Sigmoid colon (tissue), 6 donors: ENCODE measurements at regions not wholly inside any gene's neighbourhood (a gene's known extent, or its start where the extent isn't known, plus 50 kb on each side); places are given as distances from the start of the nearest gene placed in this dataset.

ENCODE experiments used
- DNase-seq: peaks from one replicate; pipeline ENCODE4 v3.0.0-alpha.2; 2019
- H3K27ac ChIP-seq, 4 donors: fragments of 200-600 bp; sonication (generic); one replicate each; pipeline ENCODE4 v1.5.1; 2016 to 2019; ENCODE audit warnings: mild to moderate bottlenecking in 1 of 4
- H3K27me3 ChIP-seq, 3 donors: fragments of 200-600 bp; sonication (generic); one replicate each; pipeline ENCODE4 v1.5.1; 2019; ENCODE audit warnings: mild to moderate bottlenecking in 1 of 3
- H3K36me3 ChIP-seq, 4 donors: fragments of 200-600 bp; sonication (generic); one replicate each; pipeline ENCODE4 v1.5.1; 2016 to 2019
- H3K4me1 ChIP-seq, 4 donors: fragments of 200-600 bp; sonication (generic); one replicate each; pipeline ENCODE4 v1.5.1; 2017 to 2019
- H3K4me3 ChIP-seq, 4 donors: fragments of 200-600 bp; sonication (generic); one replicate each; pipeline ENCODE4 v1.5.1; 2017 to 2019; ENCODE audit warnings: mild to moderate bottlenecking in 2 of 4, moderate library complexity in 1 of 4
- H3K9me3 ChIP-seq, 4 donors: fragments of 200-600 bp in 3 of 4; sonication (generic) in 3 of 4; one replicate each; pipeline versions ENCODE4 v1.5.1 to v1.6.1; 2013 to 2019
- EP300 ChIP-seq, 4 donors: sonication (generic); formaldehyde crosslinking; IDR thresholded peaks; one replicate each; pipeline ENCODE4 v1.6.1; 2017; ENCODE audit warnings: antibody characterized with exemption in 4 of 4
- POLR2A ChIP-seq, 2 donors: fragments of 450-650 bp; IDR thresholded peaks; one replicate each; pipeline ENCODE4 v1.6.1; 2016; ENCODE audit warnings: antibody characterized with exemption in 2 of 2, mild to moderate bottlenecking in 2 of 2, moderate library complexity in 2 of 2
- POLR2AphosphoS5 ChIP-seq, 4 donors: sonication (generic); formaldehyde crosslinking; IDR thresholded peaks; one replicate each; pipeline ENCODE4 v1.6.1; 2017; ENCODE audit warnings: antibody characterized with exemption in 4 of 4
- WGBS, 2 donors: extraction: QIAGEN DNeasy Blood & Tissue Kit; methylation state at CpG; one replicate each; pipeline ENCODE4 v1.1.7; 2013; 5-methylcytosine and 5-hydroxymethylcytosine counted together
- intact Hi-C: fragments of 100-400 bp; cut with DNase I; formaldehyde crosslinking; loops from one replicate; pipeline ENCODE4 v1.15.1; 2023
- TF ChIP-seq, protein P1 (sequence below), 4 experiments: fragments of 450-650 bp in 3 of 4; fragments of 200-600 bp in 1 of 4; IDR thresholded peaks; one replicate each; pipeline ENCODE4 v1.5.1; 2016 to 2019; ENCODE audit warnings: antibody characterized with exemption in 4 of 4, mild to moderate bottlenecking in 3 of 4, moderate library complexity in 2 of 4
- donor health status: healthy with polysubstance abuse.
- donor health status: healthy.

DNA sequence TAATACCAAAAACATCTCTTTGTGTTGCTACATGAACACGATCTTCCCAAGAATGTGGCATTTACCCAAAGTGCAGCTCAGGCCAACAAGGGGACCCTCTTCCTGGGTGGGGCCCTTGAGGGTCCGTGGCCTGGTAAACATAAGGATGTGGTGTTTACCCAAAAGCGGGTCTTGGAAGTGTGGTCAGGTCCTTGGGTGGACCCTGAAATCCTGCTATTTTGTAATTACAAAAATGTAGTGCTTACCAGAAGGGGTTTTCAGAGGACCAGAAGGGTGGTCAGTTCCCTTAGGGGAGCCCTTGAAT, 87.8 kb upstream of the PRDM11 start:
- H3K4me1 ChIP-seq: no peaks in the 10 kb centered on the region
- no peaks in the 10 kb centered on the region for H3K27me3 ChIP-seq
- no peaks in the 10 kb centered on the region for H3K36me3 ChIP-seq
- H3K27ac ChIP-seq: no peak overlapping the region
- no peak for TF ChIP-seq EP300 (IDR thresholded peaks at IDR 0.05)
- TF ChIP-seq, protein P1, sequence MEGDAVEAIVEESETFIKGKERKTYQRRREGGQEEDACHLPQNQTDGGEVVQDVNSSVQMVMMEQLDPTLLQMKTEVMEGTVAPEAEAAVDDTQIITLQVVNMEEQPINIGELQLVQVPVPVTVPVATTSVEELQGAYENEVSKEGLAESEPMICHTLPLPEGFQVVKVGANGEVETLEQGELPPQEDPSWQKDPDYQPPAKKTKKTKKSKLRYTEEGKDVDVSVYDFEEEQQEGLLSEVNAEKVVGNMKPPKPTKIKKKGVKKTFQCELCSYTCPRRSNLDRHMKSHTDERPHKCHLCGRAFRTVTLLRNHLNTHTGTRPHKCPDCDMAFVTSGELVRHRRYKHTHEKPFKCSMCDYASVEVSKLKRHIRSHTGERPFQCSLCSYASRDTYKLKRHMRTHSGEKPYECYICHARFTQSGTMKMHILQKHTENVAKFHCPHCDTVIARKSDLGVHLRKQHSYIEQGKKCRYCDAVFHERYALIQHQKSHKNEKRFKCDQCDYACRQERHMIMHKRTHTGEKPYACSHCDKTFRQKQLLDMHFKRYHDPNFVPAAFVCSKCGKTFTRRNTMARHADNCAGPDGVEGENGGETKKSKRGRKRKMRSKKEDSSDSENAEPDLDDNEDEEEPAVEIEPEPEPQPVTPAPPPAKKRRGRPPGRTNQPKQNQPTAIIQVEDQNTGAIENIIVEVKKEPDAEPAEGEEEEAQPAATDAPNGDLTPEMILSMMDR (IDR thresholded peaks at IDR 0.05): no peak
- no peak for TF ChIP-seq POLR2A (IDR thresholded peaks at IDR 0.05)
- TF ChIP-seq POLR2AphosphoS5 (IDR thresholded peaks at IDR 0.05): no peak
- intact Hi-C loops: no loop called here
- 59 to 78% methylated on average over 3 of the region's 3 CpGs for WGBS, 2 donors
- H3K4me3 ChIP-seq: no peak overlapping the region
- DNase-seq: no peak
- H3K9me3 ChIP-seq: no peaks in the 10 kb centered on the region

DNA sequence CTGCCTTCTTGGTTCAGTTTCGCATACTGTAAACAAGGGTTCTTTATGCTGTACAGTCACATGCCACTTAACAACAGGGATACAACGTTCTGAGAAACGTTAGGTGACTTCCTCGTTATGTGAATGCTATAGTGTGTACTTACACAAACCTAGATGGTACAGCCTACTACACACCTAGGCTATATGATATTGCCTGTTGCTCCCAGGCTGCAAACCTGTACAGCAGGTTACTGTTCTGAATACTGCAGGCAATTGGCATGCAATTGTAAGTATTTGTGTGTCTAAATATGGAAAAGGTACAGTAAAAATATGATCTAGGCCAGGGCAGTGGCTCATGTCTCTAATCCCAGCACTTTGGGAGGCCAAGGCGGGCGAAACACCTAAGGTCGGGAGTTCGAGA, 85.7 kb upstream of the PRDM11 start:
- 57 to 79% methylated on average over 8 of the region's 8 CpGs for WGBS, 2 donors
- TF ChIP-seq POLR2A (IDR thresholded peaks at IDR 0.05) (no peak), POLR2AphosphoS5 (IDR thresholded peaks at IDR 0.05) (no peak), EP300 (IDR thresholded peaks at IDR 0.05) (no peak)
- TF ChIP-seq, protein P1 (IDR thresholded peaks at IDR 0.05): no peak
- H3K36me3 ChIP-seq: no peaks in the 10 kb centered on the region
- peaks cover 0 to 8% (median 2%) of the 10 kb centered on the region in 4 donors for H3K9me3 ChIP-seq
- DNase-seq: no peak
- no peaks in the 10 kb centered on the region for H3K4me1 ChIP-seq
- intact Hi-C loops: no loop called here
- no peak overlapping the region for H3K27ac ChIP-seq
- H3K27me3 ChIP-seq: no peaks in the 10 kb centered on the region
- no peak overlapping the region for H3K4me3 ChIP-seq

DNA sequence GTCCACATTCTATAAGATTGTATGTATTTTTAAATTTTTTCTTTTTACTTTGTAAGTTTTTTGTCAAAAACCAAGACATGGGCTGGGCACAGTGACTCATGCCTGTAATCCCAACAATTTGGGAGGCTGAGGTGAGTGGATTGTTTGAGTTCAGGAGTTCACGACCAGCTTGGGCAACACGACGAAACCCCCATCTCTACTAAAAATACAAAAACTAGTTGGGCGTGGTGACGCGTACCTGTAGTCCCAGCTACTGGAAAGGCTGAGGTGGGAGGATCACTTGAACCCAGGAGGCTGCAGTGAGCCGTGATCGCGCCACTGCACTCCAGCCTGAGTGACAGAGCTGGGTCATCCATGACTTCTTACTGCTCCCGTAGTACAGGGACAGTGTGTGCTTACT, 84.8 kb upstream of the PRDM11 start:
- 87 to 90% methylated on average over 10 of the region's 10 CpGs for WGBS, 2 donors
- TF ChIP-seq, protein P1 (IDR thresholded peaks at IDR 0.05): no peak
- TF ChIP-seq EP300 (IDR thresholded peaks at IDR 0.05) (no peak), POLR2AphosphoS5 (IDR thresholded peaks at IDR 0.05) (no peak), POLR2A (IDR thresholded peaks at IDR 0.05) (no peak)
- Histone ChIP-seq H3K27ac (no peak overlapping the region), H3K4me3 (no peak overlapping the region), H3K9me3 (peaks cover 0 to 8% (median 2%) of the 10 kb centered on the region in 4 donors), H3K4me1 (no peaks in the 10 kb centered on the region), H3K27me3 (no peaks in the 10 kb centered on the region), H3K36me3 (no peaks in the 10 kb centered on the region)
- no peak for DNase-seq
- intact Hi-C loops: no loop called here

DNA sequence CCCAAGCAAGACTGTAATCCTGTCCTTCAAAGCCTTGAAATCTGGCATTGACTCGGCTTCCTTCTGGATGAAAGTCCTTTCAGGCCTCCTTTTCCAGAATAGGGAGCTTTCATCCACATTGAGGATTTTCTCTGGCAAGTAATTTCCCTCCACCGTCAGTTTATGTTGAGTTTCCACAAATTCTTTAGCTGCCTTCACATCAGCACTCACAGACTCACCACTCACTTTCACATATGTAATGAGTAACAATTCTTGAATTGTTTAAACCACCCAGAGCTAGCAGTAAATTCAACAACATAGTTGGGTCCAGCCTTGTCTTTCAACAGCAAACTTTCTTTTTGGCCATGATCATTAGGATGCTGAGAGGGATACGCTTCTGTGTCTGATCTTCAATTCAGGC, 84.3 kb upstream of the PRDM11 start:
- peaks cover 0 to 8% (median 2%) of the 10 kb centered on the region in 4 donors for H3K9me3 ChIP-seq
- no peaks in the 10 kb centered on the region for H3K27me3 ChIP-seq
- no peaks in the 10 kb centered on the region for H3K36me3 ChIP-seq
- H3K27ac ChIP-seq: no peak overlapping the region
- TF ChIP-seq POLR2A (IDR thresholded peaks at IDR 0.05): no peak
- TF ChIP-seq, protein P1 (IDR thresholded peaks at IDR 0.05): no peak
- TF ChIP-seq POLR2AphosphoS5 (IDR thresholded peaks at IDR 0.05): no peak
- TF ChIP-seq EP300 (IDR thresholded peaks at IDR 0.05): no peak
- intact Hi-C loops: no loop called here
- no peak overlapping the region for H3K4me3 ChIP-seq
- H3K4me1 ChIP-seq: no peaks in the 10 kb centered on the region
- no peak for DNase-seq
- 80 to 89% methylated on average over 3 of the region's 3 CpGs for WGBS, 2 donors

DNA sequence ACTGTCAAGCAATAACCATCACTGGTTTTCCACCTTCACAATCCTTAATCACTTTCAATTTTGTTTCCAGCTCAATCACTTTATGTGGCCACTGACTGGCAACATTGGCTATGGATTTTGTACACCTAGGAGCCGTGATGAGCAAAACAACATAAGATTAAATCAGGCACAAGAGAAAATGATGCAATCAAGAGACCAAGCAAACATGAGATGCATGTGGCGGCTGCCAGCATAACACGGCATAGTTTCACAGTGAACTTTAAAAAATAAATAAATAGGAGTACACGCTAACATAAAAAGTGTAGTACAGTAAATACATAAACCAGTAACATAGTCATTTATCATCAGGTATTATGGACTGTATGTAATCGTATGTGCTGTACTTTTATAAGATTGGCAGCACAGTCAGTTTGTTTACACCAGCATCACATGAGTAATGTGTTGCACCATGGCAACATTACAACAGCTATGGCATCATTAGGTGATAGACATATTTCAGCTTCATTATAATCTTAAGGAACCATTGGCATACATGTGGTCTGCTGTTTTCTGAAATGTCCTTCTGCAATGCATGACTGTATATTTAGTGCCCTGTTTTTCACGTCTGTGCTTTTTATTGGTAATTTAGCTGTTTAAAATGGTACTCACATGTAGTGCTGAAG, 83.3 kb upstream of the PRDM11 start:
- WGBS, 2 donors: 92 to 93% methylated on average over 6 of the region's 6 CpGs
- H3K27ac ChIP-seq: no peak overlapping the region
- H3K4me1 ChIP-seq: no peaks in the 10 kb centered on the region
- TF ChIP-seq POLR2A (IDR thresholded peaks at IDR 0.05) (no peak), EP300 (IDR thresholded peaks at IDR 0.05) (no peak), POLR2AphosphoS5 (IDR thresholded peaks at IDR 0.05) (no peak)
- TF ChIP-seq, protein P1 (IDR thresholded peaks at IDR 0.05): no peak
- H3K9me3 ChIP-seq: peaks cover 0 to 8% (median 2%) of the 10 kb centered on the region in 4 donors
- intact Hi-C loops: no loop called here
- H3K4me3 ChIP-seq: no peak overlapping the region
- DNase-seq: no peak
- H3K27me3 ChIP-seq: no peaks in the 10 kb centered on the region
- no peaks in the 10 kb centered on the region for H3K36me3 ChIP-seq
